ENCODE measurements at regions not wholly inside any gene's neighbourhood (a gene's known extent, or its start where the extent isn't known, plus 50 kb on each side); places are given as distances from the start of the nearest gene placed in this dataset.

GRCh38 chr2:181376999-181377398, 80.2 kb upstream of the ITGA4 start:
- no peaks in the 10 kb centered on the region for H3K4me1 ChIP-seq (ENCODE audit: control insufficient read depth, low read depth, low read length)
- no peak overlapping the region for H2AK5ac ChIP-seq (ENCODE audit: low read length)

DNA sequence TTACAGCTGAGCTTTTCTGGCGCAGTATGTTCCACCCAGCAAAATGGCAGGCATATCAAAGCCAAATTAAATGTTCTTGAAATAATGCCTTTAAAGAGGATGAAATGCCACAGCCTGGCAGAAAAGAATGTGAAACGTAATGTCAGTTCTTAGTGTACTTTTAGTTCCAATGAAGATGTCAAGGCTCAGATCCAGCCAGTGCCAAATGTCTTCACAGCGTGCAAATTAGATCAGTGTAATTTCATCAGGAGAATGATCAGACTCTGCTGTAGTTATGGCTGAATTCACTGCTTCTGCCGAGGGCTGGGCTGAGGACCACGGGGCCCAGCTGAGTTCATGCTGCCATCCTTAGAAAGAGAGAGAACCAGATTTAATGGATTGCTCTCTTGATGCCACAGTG, 78.7 kb upstream of the ITGA4 start:
- H3K4me1 ChIP-seq (ENCODE audit: control insufficient read depth, low read depth, low read length) = no peaks in the 10 kb centered on the region
- H3K36me3 ChIP-seq (ENCODE audit: control insufficient read depth, insufficient read depth, low read length) = no peaks in the 10 kb centered on the region
- H3K4ac ChIP-seq (ENCODE audit: low read depth, low read length) = no peak overlapping the region
- no peak overlapping the region for H2AK5ac ChIP-seq (ENCODE audit: low read length)
- no peak overlapping the region for H3K4me3 ChIP-seq (ENCODE audit: low read length)
- no peaks in the 10 kb centered on the region for H3K79me2 ChIP-seq (ENCODE audit: control insufficient read depth, insufficient read depth, low read length)
- H3K4me2 ChIP-seq (ENCODE audit: low read length) = no peak overlapping the region
- H3K18ac ChIP-seq (ENCODE audit: low read length) = no peak overlapping the region
- no peak overlapping the region for H4K8ac ChIP-seq (ENCODE audit: low read depth, low read length)
- no peak overlapping the region for H2BK15ac ChIP-seq (replicated peaks; ENCODE audit: low read depth)
- no peak overlapping the region for H4K5ac ChIP-seq (ENCODE audit: low read length)
- no peak overlapping the region for H3K27ac ChIP-seq (ENCODE audit: low read depth, low read length)
- no peaks in the 10 kb centered on the region for H3K27me3 ChIP-seq (ENCODE audit: insufficient read depth, low read length, poor library complexity)
- no peak overlapping the region for H2BK5ac ChIP-seq (ENCODE audit: low read length)
- WGBS (ENCODE audit: extremely low coverage, insufficient coverage, low lambda C conversion rate) = no CpG with 5 or more reads among the region's 5 CpGs
- no peak overlapping the region for H2BK120ac ChIP-seq (ENCODE audit: low read depth, low read length)
- no peaks in the 10 kb centered on the region for H3K79me1 ChIP-seq (ENCODE audit: low read length)
- H3K9ac ChIP-seq (ENCODE audit: low read length) = no peak overlapping the region
- no peak overlapping the region for H3K23ac ChIP-seq (ENCODE audit: low read length)
- no peak overlapping the region for H3K56ac ChIP-seq (ENCODE audit: low read length)
- no peak for DNase-seq

More at GRCh38 chr2:181376999-181377398, 80.2 kb upstream of the ITGA4 start:
- H3K4me2 ChIP-seq (ENCODE audit: low read length) = no peak overlapping the region
- no peak overlapping the region for H3K23ac ChIP-seq (ENCODE audit: low read length)
- no peak overlapping the region for H4K8ac ChIP-seq (ENCODE audit: low read depth, low read length)
- H3K79me1 ChIP-seq (ENCODE audit: low read length) = no peaks in the 10 kb centered on the region
- no peak overlapping the region for H3K56ac ChIP-seq (ENCODE audit: low read length)
- no peak overlapping the region for H2BK120ac ChIP-seq (ENCODE audit: low read depth, low read length)
- H2BK5ac ChIP-seq (ENCODE audit: low read length) = no peak overlapping the region
- WGBS (ENCODE audit: extremely low coverage, insufficient coverage, low lambda C conversion rate) = no CpG with 5 or more reads among the region's 1 CpG
- H3K18ac ChIP-seq (ENCODE audit: low read length) = no peak overlapping the region
- H3K4me3 ChIP-seq (ENCODE audit: low read length) = no peak overlapping the region
- H3K79me2 ChIP-seq (ENCODE audit: control insufficient read depth, insufficient read depth, low read length) = no peaks in the 10 kb centered on the region
- no peak overlapping the region for H3K4ac ChIP-seq (ENCODE audit: low read depth, low read length)
- no peak overlapping the region for H3K27ac ChIP-seq (ENCODE audit: low read depth, low read length)
- no peak overlapping the region for H2BK15ac ChIP-seq (replicated peaks; ENCODE audit: low read depth)
- H3K27me3 ChIP-seq (ENCODE audit: insufficient read depth, low read length, poor library complexity) = no peaks in the 10 kb centered on the region
- H4K5ac ChIP-seq (ENCODE audit: low read length) = no peak overlapping the region
- no peaks in the 10 kb centered on the region for H3K36me3 ChIP-seq (ENCODE audit: control insufficient read depth, insufficient read depth, low read length)
- H3K9ac ChIP-seq (ENCODE audit: low read length) = no peak overlapping the region
- DNase-seq = no peak

GRCh38 chr2:181380581-181380980, 76.6 kb upstream of the ITGA4 start:
- Histone ChIP-seq H3K27me3 (ENCODE audit: insufficient read depth, low read length, poor library complexity) (no peaks in the 10 kb centered on the region), H2BK15ac (replicated peaks; ENCODE audit: low read depth) (no peak overlapping the region), H3K56ac (ENCODE audit: low read length) (no peak overlapping the region), H3K4me2 (ENCODE audit: low read length) (no peak overlapping the region), H3K4ac (ENCODE audit: low read depth, low read length) (no peak overlapping the region), H2BK120ac (ENCODE audit: low read depth, low read length) (no peak overlapping the region), H4K5ac (ENCODE audit: low read length) (no peak overlapping the region), H3K4me3 (ENCODE audit: low read length) (no peak overlapping the region), H3K9ac (ENCODE audit: low read length) (no peak overlapping the region), H3K27ac (ENCODE audit: low read depth, low read length) (no peak overlapping the region), H3K18ac (ENCODE audit: low read length) (no peak overlapping the region), H4K8ac (ENCODE audit: low read depth, low read length) (no peak overlapping the region), H3K36me3 (ENCODE audit: control insufficient read depth, insufficient read depth, low read length) (no peaks in the 10 kb centered on the region), H3K4me1 (ENCODE audit: control insufficient read depth, low read depth, low read length) (no peaks in the 10 kb centered on the region), H2BK5ac (ENCODE audit: low read length) (no peak overlapping the region), H3K23ac (ENCODE audit: low read length) (no peak overlapping the region), H3K79me2 (ENCODE audit: control insufficient read depth, insufficient read depth, low read length) (no peaks in the 10 kb centered on the region), H2AK5ac (ENCODE audit: low read length) (no peak overlapping the region), H3K79me1 (ENCODE audit: low read length) (no peaks in the 10 kb centered on the region)
- DNase-seq = no peak
- WGBS (ENCODE audit: extremely low coverage, insufficient coverage, low lambda C conversion rate) = no CpG with 5 or more reads among the region's 3 CpGs

DNA sequence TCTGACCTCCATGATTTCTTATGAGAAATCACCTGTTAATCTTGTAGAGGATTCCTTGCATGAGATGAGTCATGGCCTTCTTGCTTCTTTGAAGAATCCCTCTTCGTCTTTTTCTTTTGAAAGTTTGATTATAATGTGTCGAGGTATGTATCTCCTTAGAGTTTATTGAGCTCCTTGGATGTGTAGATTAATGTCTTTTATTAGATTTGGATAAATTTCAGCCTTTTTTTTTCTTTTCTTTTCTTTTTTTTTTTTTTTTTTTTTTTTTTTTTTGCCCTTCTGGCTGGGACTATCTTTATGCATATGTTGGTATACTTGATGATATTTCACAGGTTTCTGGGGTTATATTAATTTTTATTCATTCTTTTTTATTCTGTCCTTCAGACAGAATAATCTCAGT, 72.3 kb upstream of the ITGA4 start:
- Histone ChIP-seq H3K56ac (ENCODE audit: low read length) (no peak overlapping the region), H3K23ac (ENCODE audit: low read length) (no peak overlapping the region), H3K4ac (ENCODE audit: low read depth, low read length) (no peak overlapping the region), H3K4me3 (ENCODE audit: low read length) (no peak overlapping the region), H3K79me2 (ENCODE audit: control insufficient read depth, insufficient read depth, low read length) (no peaks in the 10 kb centered on the region), H2BK5ac (ENCODE audit: low read length) (no peak overlapping the region), H4K8ac (ENCODE audit: low read depth, low read length) (no peak overlapping the region), H3K27me3 (ENCODE audit: insufficient read depth, low read length, poor library complexity) (no peaks in the 10 kb centered on the region), H2BK120ac (ENCODE audit: low read depth, low read length) (no peak overlapping the region), H2BK15ac (replicated peaks; ENCODE audit: low read depth) (no peak overlapping the region), H4K5ac (ENCODE audit: low read length) (no peak overlapping the region), H3K36me3 (ENCODE audit: control insufficient read depth, insufficient read depth, low read length) (no peaks in the 10 kb centered on the region), H3K79me1 (ENCODE audit: low read length) (no peaks in the 10 kb centered on the region), H3K4me1 (ENCODE audit: control insufficient read depth, low read depth, low read length) (no peaks in the 10 kb centered on the region), H3K9ac (ENCODE audit: low read length) (no peak overlapping the region), H3K18ac (ENCODE audit: low read length) (no peak overlapping the region), H3K4me2 (ENCODE audit: low read length) (no peak overlapping the region), H2AK5ac (ENCODE audit: low read length) (no peak overlapping the region), H3K27ac (ENCODE audit: low read depth, low read length) (no peak overlapping the region)
- DNase-seq = no peak
- WGBS (ENCODE audit: extremely low coverage, insufficient coverage, low lambda C conversion rate) = no CpG with 5 or more reads among the region's 2 CpGs

- no peak for DNase-seq
- Histone ChIP-seq H3K79me2 (ENCODE audit: control insufficient read depth, insufficient read depth, low read length) (no peaks in the 10 kb centered on the region), H3K36me3 (ENCODE audit: control insufficient read depth, insufficient read depth, low read length) (no peaks in the 10 kb centered on the region), H3K27ac (ENCODE audit: low read depth, low read length) (no peak overlapping the region), H2BK15ac (replicated peaks; ENCODE audit: low read depth) (no peak overlapping the region), H3K4me3 (ENCODE audit: low read length) (no peak overlapping the region), H3K4ac (ENCODE audit: low read depth, low read length) (no peak overlapping the region), H3K4me2 (ENCODE audit: low read length) (no peak overlapping the region), H3K4me1 (ENCODE audit: control insufficient read depth, low read depth, low read length) (no peaks in the 10 kb centered on the region), H3K27me3 (ENCODE audit: insufficient read depth, low read length, poor library complexity) (no peaks in the 10 kb centered on the region), H2AK5ac (ENCODE audit: low read length) (no peak overlapping the region), H3K56ac (ENCODE audit: low read length) (no peak overlapping the region), H3K23ac (ENCODE audit: low read length) (no peak overlapping the region), H4K5ac (ENCODE audit: low read length) (no peak overlapping the region), H3K18ac (ENCODE audit: low read length) (no peak overlapping the region), H3K79me1 (ENCODE audit: low read length) (no peaks in the 10 kb centered on the region), H4K8ac (ENCODE audit: low read depth, low read length) (no peak overlapping the region), H2BK120ac (ENCODE audit: low read depth, low read length) (no peak overlapping the region), H3K9ac (ENCODE audit: low read length) (no peak overlapping the region), H2BK5ac (ENCODE audit: low read length) (no peak overlapping the region)
- WGBS (ENCODE audit: extremely low coverage, insufficient coverage, low lambda C conversion rate) = no CpG with 5 or more reads among the region's 3 CpGs
Measured at GRCh38 chr2:181389524-181389923, 67.7 kb upstream of the ITGA4 start.

GRCh38 chr2:181393472-181393871, 63.7 kb upstream of the ITGA4 start:
- H2BK120ac ChIP-seq (ENCODE audit: low read depth, low read length) = no peak overlapping the region
- H3K4me1 ChIP-seq (ENCODE audit: control insufficient read depth, low read depth, low read length) = no peaks in the 10 kb centered on the region
- no peaks in the 10 kb centered on the region for H3K79me1 ChIP-seq (ENCODE audit: low read length)
- H3K27ac ChIP-seq (ENCODE audit: low read depth, low read length) = no peak overlapping the region
- H3K4me3 ChIP-seq (ENCODE audit: low read length) = no peak overlapping the region
- no peak overlapping the region for H3K4ac ChIP-seq (ENCODE audit: low read depth, low read length)
- H3K79me2 ChIP-seq (ENCODE audit: control insufficient read depth, insufficient read depth, low read length) = no peaks in the 10 kb centered on the region
- H3K23ac ChIP-seq (ENCODE audit: low read length) = no peak overlapping the region
- H4K5ac ChIP-seq (ENCODE audit: low read length) = no peak overlapping the region
- no peak overlapping the region for H3K4me2 ChIP-seq (ENCODE audit: low read length)
- H3K36me3 ChIP-seq (ENCODE audit: control insufficient read depth, insufficient read depth, low read length) = no peaks in the 10 kb centered on the region
- H2BK5ac ChIP-seq (ENCODE audit: low read length) = no peak overlapping the region
- no peaks in the 10 kb centered on the region for H3K27me3 ChIP-seq (ENCODE audit: insufficient read depth, low read length, poor library complexity)
- DNase-seq = peak; percentile 29
- H2AK5ac ChIP-seq (ENCODE audit: low read length) = no peak overlapping the region
- H4K8ac ChIP-seq (ENCODE audit: low read depth, low read length) = no peak overlapping the region
- no peak overlapping the region for H3K9ac ChIP-seq (ENCODE audit: low read length)
- no peak overlapping the region for H3K56ac ChIP-seq (ENCODE audit: low read length)
- no CpG with 5 or more reads among the region's 1 CpG for WGBS (ENCODE audit: extremely low coverage, insufficient coverage, low lambda C conversion rate)
- H3K18ac ChIP-seq (ENCODE audit: low read length) = no peak overlapping the region
- no peak overlapping the region for H2BK15ac ChIP-seq (replicated peaks; ENCODE audit: low read depth)
